HK-2 (cell line): ENCODE measurements at regions not wholly inside any gene's neighbourhood (a gene's known extent, or its start where the extent isn't known, plus 50 kb on each side); places are given as distances from the start of the nearest gene placed in this dataset.
"Not testable (repeated sequence)": the region's sequence is repeated elsewhere in the genome, so short reads cannot be mapped to it uniquely, and the experiment has no call there.

Experiments used
- DNase-seq: peaks from one replicate; pipeline ENCODE4 v3.0.0-alpha.2; 2018; ENCODE audit not compliant: unreplicated experiment

- DNase-seq: no peak
Measured at GRCh38 chr12:83245156-83245555, 558.5 kb downstream of the TMTC2 start.

- DNase-seq: no peak
Measured at GRCh38 chr12:83244001-83244400, 557.3 kb downstream of the TMTC2 start.

- not testable (repeated sequence) for DNase-seq
Measured at GRCh38 chr12:83233987-83234386, 547.3 kb downstream of the TMTC2 start.

- not testable (repeated sequence) for DNase-seq
Measured at GRCh38 chr12:83226960-83227359, 540.3 kb downstream of the TMTC2 start.

- no peak for DNase-seq
Measured at GRCh38 chr12:83225806-83226205, 539.1 kb downstream of the TMTC2 start.

- DNase-seq: no peak
Measured at GRCh38 chr12:83224012-83224411, 537.3 kb downstream of the TMTC2 start.

GRCh38 chr12:83220774-83221173 is 534.1 kb downstream of the TMTC2 start:
- no peak for DNase-seq

- DNase-seq: no peak
Measured at GRCh38 chr12:83216230-83216629, 529.5 kb downstream of the TMTC2 start.

- DNase-seq: no peak
Measured at GRCh38 chr12:83214185-83214584, 527.5 kb downstream of the TMTC2 start.

GRCh38 chr12:83210933-83211332 is 524.2 kb downstream of the TMTC2 start:
- no peak for DNase-seq

- DNase-seq: no peak
Measured at GRCh38 chr12:83199069-83199468, 512.4 kb downstream of the TMTC2 start.

- no peak for DNase-seq
Measured at GRCh38 chr12:83198291-83199015, 511.7 kb downstream of the TMTC2 start.

GRCh38 chr12:83197483-83197914 is 510.8 kb downstream of the TMTC2 start:
- DNase-seq: no peak

GRCh38 chr12:83196694-83197350 is 510.1 kb downstream of the TMTC2 start:
- DNase-seq: no peak

- no peak for DNase-seq
Measured at GRCh38 chr12:83190631-83191390, 504.1 kb downstream of the TMTC2 start.

- DNase-seq: no peak
Measured at GRCh38 chr12:83186419-83186818, 499.7 kb downstream of the TMTC2 start.

- no peak for DNase-seq
Measured at GRCh38 chr12:83185241-83185640, 498.5 kb downstream of the TMTC2 start.
